DND-41 (cell line): ENCODE measurements at regions not wholly inside any gene's neighbourhood (a gene's known extent, or its start where the extent isn't known, plus 50 kb on each side); places are given as distances from the start of the nearest gene placed in this dataset.

Experiments used
- EZH2 ChIP-seq: IDR thresholded peaks from 3 replicates; pipeline ENCODE4 v1.6.1; 2012; ENCODE audit warnings: borderline replicate concordance, low read depth, mild to moderate bottlenecking, moderate library complexity, low read length, inconsistent platforms; ENCODE audit not compliant: severe bottlenecking
- TF ChIP-seq, protein P1 (sequence below): IDR thresholded peaks from 2 replicates; pipeline ENCODE4 v1.5.1; 2012; ENCODE audit warnings: borderline replicate concordance, low read length, moderate library complexity, mild to moderate bottlenecking; ENCODE audit not compliant: poor library complexity, severe bottlenecking; ENCODE audit errors: extremely low read depth

DNA sequence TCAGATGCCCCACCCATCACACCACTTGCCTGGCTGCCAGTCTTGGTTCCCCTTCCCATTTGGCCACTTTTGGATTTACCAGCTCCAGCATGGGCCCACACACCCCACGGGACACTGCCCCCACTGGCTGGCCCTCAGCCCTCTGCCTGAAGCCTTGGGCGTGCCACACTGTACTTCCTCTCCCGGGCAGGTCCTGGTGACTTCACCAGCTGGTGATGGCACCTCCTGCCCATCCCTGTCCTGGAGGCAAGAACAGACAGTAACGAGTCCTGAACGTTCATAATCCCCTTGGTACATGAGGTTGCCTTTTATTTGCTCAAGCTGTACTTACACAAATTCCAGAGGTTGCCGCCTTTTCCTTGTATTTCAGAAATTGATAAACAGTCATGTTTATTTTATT is 81.1 kb downstream of the TMEM17 start:
- TF ChIP-seq, protein P1, sequence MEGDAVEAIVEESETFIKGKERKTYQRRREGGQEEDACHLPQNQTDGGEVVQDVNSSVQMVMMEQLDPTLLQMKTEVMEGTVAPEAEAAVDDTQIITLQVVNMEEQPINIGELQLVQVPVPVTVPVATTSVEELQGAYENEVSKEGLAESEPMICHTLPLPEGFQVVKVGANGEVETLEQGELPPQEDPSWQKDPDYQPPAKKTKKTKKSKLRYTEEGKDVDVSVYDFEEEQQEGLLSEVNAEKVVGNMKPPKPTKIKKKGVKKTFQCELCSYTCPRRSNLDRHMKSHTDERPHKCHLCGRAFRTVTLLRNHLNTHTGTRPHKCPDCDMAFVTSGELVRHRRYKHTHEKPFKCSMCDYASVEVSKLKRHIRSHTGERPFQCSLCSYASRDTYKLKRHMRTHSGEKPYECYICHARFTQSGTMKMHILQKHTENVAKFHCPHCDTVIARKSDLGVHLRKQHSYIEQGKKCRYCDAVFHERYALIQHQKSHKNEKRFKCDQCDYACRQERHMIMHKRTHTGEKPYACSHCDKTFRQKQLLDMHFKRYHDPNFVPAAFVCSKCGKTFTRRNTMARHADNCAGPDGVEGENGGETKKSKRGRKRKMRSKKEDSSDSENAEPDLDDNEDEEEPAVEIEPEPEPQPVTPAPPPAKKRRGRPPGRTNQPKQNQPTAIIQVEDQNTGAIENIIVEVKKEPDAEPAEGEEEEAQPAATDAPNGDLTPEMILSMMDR: no peak
- TF ChIP-seq EZH2: no peak
